ENCODE measurements at regions not wholly inside any gene's neighbourhood (a gene's known extent, or its start where the extent isn't known, plus 50 kb on each side); places are given as distances from the start of the nearest gene placed in this dataset.

DNA sequence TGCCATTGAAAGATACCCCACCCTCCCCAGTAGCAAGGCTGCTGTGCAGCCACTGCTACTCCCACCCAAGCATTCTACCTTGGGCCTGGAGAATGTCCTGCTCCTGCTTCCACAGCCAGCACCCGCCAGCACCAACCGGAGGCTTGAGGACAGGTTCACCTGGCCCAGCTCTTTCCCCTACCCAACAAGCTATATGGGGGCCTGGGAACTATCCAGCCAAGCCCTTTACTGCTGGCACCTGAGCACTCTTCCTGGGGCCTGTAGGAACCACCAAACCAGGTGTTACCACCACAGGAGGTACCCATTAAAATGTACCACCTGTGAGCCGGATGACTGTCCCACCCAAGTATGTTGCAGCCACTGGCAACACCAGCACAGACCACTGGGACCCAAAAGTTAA lies 86.1 kb upstream of the GHR start:
- Histone ChIP-seq H3K4me1 (ENCODE audit: control insufficient read depth, extremely low read depth, insufficient read depth, low read length) (no peaks in the 10 kb centered on the region), H3K9me3 (replicated peaks; ENCODE audit: control insufficient read depth, insufficient read depth, low read length) (no peaks in the 10 kb centered on the region), H3K27me3 (ENCODE audit: control insufficient read depth in 2 of 2, insufficient read depth in 2 of 2, low read length in 2 of 2) (no peaks in the 10 kb centered on the region), H3K4me3 (replicated peaks in 1 of 3; ENCODE audit: insufficient read depth in 1 of 3, low read depth in 1 of 3, low read length in 3 of 3) (no peak overlapping the region), H2AFZ (ENCODE audit: low read depth, low read length) (no peak overlapping the region), H3K4me2 (ENCODE audit: insufficient read depth, low read length) (no peak overlapping the region), H3K36me3 (ENCODE audit: control insufficient read depth in 2 of 2, extremely low read depth in 1 of 2, insufficient read depth in 2 of 2, low read length in 2 of 2) (no peaks in the 10 kb centered on the region), H3K79me2 (ENCODE audit: control insufficient read depth, insufficient read depth, low read length) (no peaks in the 10 kb centered on the region), H3K9ac (replicated peaks; ENCODE audit: extremely low read depth, insufficient read depth, low read length) (no peak overlapping the region), H3K27ac (ENCODE audit: insufficient read depth, low read depth, low read length) (no peak overlapping the region), H4K20me1 (replicated peaks; ENCODE audit: control insufficient read depth, extremely low read depth, insufficient read depth, low read length) (no peaks in the 10 kb centered on the region), H3K9me1 (replicated peaks; ENCODE audit: control insufficient read depth, extremely low read depth, insufficient read depth, low read length) (no peaks in the 10 kb centered on the region)
- DNase-seq (ENCODE audit: low read depth, low spot score) (no peak), FAIRE-seq (no peak)
- POLR2A ChIA-PET = no interaction called here
- intact Hi-C loops (cut with micrococcal nuclease) = no loop called here
- no TSS peak for BruUV-seq (replicated peaks)
- CTCF ChIA-PET = no interaction called here
- dilution Hi-C loops (cut with MboI; ENCODE audit: extremely low pct_ligation_motif_present, low sequenced_read_pairs) = no loop called here
- TF ChIP-seq POLR2A (IDR thresholded peaks at IDR 0.05; ENCODE audit: low read depth, low read length) = no peak
- no peak for TF ChIP-seq JUN (IDR thresholded peaks at IDR 0.05; ENCODE audit: borderline replicate concordance, insufficient read depth, insufficient read length, low read depth)
- TF ChIP-seq, protein P1, sequence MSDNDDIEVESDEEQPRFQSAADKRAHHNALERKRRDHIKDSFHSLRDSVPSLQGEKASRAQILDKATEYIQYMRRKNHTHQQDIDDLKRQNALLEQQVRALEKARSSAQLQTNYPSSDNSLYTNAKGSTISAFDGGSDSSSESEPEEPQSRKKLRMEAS (IDR thresholded peaks at IDR 0.05; ENCODE audit: insufficient read depth, insufficient read length) = no peak
- TF ChIP-seq MYC (IDR thresholded peaks at IDR 0.05; ENCODE audit: low read depth, low read length) = no peak
- no peak for TF ChIP-seq POLR2AphosphoS5 (IDR thresholded peaks at IDR 0.05; ENCODE audit: insufficient read depth, low read depth, low read length)
- no peak for TF ChIP-seq EZH2 (IDR thresholded peaks at IDR 0.05; ENCODE audit: borderline replicate concordance, low read depth, low read length, severe bottlenecking)
- TF ChIP-seq, protein P2, sequence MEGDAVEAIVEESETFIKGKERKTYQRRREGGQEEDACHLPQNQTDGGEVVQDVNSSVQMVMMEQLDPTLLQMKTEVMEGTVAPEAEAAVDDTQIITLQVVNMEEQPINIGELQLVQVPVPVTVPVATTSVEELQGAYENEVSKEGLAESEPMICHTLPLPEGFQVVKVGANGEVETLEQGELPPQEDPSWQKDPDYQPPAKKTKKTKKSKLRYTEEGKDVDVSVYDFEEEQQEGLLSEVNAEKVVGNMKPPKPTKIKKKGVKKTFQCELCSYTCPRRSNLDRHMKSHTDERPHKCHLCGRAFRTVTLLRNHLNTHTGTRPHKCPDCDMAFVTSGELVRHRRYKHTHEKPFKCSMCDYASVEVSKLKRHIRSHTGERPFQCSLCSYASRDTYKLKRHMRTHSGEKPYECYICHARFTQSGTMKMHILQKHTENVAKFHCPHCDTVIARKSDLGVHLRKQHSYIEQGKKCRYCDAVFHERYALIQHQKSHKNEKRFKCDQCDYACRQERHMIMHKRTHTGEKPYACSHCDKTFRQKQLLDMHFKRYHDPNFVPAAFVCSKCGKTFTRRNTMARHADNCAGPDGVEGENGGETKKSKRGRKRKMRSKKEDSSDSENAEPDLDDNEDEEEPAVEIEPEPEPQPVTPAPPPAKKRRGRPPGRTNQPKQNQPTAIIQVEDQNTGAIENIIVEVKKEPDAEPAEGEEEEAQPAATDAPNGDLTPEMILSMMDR (IDR thresholded peaks at IDR 0.05; ENCODE audit: extremely low read depth in 1 of 2, insufficient read depth in 1 of 2, low read depth in 1 of 2, low read length in 2 of 2) = no peak
- no peak for TF ChIP-seq GATA2 (IDR thresholded peaks at IDR 0.05; ENCODE audit: insufficient read depth, insufficient read length, low read depth, low read length)
- no peak for TF ChIP-seq FOS (IDR thresholded peaks at IDR 0.05; ENCODE audit: borderline replicate concordance, insufficient read depth, low read length)

Measured in endothelial cell of umbilical vein (primary cell).